GM19438 (cell line): ENCODE measurements at regions not wholly inside any gene's neighbourhood (a gene's known extent, or its start where the extent isn't known, plus 50 kb on each side); places are given as distances from the start of the nearest gene placed in this dataset.
A peak's percentile ranks its signal among the peaks of the same experiment; 100 is the strongest.

ENCODE experiments used
- ATAC-seq: cut with Tn5 transposase; IDR thresholded peaks from one replicate; pipeline ENCODE4 v1.9.1; 2021; ENCODE audit warnings: low read depth; ENCODE audit not compliant: unreplicated experiment

DNA sequence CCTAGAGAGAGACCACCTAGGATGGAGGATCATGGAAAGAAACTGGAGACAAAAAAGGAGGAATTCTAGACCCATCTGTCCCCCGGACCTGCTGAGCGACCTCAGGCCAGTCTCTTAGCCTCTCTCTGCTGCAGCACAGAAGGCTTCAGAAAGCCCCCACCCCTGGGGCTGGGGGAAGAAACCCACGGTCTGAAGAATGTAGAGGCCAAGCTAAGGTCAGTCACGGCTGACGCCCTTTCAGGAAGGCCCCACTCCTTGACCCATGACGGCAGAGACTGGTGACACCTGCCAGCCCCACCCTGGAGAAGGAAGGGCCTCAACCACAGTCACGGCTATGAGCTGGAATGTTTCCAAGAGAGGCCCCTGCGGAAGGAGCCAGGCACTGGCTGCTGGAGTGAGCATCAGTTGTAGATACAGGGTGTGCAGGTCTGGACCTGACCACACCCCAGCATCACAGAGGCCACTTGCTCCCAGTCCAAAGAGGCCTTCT lies 120.5 kb upstream of the BOD1 start:
- peak; percentile 89 for ATAC-seq

- no peak for ATAC-seq
Observed at GRCh38 chr5:173739741-173740140, 123.3 kb upstream of the BOD1 start.

DNA sequence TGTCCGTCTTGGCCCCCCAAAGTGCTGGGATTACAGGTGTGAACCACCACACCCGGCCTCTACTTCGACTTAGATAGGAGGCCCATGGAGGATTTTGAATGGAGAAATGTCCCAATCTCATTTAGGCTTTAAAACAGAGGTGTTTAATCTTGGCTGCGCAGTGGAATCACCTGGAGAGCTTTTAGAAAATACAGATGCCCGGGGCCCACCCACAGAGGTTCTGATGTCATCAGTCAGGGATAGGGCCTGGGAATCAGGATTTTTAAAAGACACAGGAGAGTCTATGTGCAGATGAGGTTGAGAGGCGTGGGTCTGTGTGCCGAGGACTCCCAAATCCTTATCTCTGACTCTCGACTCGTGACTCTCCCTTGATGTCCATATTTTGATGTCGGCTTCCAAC lies 124.0 kb upstream of the BOD1 start:
- ATAC-seq = no peak

GRCh38 chr5:173741087-173741486 lies 124.6 kb upstream of the BOD1 start:
- no peak for ATAC-seq

GRCh38 chr5:173741729-173742431 lies 125.4 kb upstream of the BOD1 start:
- no peak for ATAC-seq

- peak; percentile 44 for ATAC-seq
Observed at GRCh38 chr5:173742432-173742816, 126.0 kb upstream of the BOD1 start.

DNA sequence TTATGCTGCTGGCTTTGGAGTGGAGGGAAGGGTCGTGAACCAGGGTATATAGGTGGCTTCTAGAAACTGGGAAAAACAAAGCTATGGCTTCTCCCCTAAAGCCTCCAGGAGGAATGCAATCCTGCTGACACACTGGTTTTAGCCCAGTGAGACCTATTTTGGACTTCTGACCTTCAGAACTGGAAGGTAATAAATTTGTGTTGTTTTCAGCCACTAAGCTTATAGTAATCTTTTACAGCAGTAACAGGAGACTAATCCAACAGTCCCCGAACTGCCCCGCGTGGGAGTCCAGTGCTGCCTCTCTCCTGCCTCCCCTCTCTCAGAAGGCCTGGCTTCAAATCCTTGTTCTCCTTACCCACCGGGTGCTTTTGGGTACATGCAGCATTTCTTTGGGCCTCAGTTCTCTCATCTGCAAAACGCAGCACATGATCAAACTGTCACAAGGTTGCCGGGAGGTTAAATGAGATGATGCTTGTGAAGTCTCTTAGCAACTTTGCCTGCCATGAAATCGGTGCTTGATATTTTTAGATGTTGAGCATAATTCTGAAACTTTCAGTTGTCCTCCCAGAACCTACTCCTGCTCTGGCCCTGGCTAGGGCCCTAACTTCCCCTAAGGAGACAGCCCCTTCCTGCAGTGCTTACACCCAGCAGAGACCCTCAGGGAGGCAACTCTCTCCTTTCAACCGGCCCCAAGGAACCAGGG lies 127.3 kb upstream of the BOD1 start:
- ATAC-seq = no peak

- no peak for ATAC-seq
Observed at GRCh38 chr5:173744551-173744950, 128.1 kb upstream of the BOD1 start.

DNA sequence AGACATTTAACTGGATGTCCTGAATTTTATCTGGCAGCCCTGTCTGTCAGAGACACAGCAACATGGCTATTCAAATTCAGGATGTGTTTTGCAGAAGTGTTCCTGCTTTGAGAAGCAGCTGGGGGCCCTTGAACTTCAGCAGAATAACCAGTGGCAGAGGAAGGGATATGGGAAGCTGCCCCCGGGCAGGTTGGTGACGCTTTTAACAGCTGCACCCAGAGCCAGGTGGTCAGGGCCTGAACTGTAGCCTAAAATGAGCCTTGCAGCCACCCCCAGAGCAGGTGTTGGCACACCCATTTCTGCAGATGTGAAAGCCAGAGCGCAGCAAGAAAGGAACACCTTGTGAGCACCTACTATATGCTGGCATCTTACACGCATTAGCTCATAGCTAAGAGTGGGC lies 128.7 kb upstream of the BOD1 start:
- no peak for ATAC-seq

DNA sequence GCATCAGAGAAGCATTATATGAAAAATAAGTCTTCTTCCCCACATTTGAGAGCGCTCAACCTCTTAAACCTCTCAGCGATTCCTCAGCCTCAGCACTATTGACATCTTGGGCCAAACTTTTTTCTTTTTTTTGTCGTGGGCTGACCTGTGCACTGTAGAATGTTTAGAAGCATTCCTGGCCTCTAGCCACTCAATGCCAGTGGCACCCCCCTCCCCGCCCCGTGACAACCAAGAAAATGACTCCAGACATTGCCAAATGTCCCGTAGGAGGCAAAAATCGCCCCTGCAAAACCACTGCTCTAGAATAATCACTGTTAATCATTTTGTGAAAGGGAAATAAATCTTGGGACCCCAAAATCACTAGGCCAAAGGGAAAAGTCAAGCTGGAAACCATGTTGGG lies 129.1 kb upstream of the BOD1 start:
- ATAC-seq = no peak

- ATAC-seq = no peak
Observed at GRCh38 chr5:173746047-173746646, 129.7 kb upstream of the BOD1 start.

GRCh38 chr5:173747876-173748275 lies 131.4 kb upstream of the BOD1 start:
- ATAC-seq = no peak

- no peak for ATAC-seq
Observed at GRCh38 chr5:173750538-173751265, 134.3 kb upstream of the BOD1 start.

- ATAC-seq = no peak
Observed at GRCh38 chr5:173751266-173751600, 134.8 kb upstream of the BOD1 start.

DNA sequence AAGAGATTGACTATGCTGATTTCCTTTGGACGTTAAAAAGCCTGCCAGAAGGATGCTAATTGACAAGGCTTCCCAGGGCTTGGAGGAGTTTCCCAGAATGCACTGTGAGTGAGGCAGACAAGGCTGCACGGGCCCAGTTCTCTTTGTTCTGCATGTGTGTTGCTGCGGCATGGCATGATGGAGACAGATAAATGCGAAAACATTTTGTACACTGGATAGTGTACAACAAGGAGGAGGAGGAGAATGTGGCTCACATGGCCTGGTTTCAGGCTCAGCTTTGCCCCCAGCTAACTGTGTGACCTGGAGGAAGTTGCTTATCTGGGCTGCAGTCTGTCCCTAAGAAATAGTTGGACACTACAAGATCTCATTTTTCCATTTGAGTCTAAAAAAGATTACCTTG lies 135.5 kb upstream of the CPEB4 start:
- ATAC-seq = no peak

DNA sequence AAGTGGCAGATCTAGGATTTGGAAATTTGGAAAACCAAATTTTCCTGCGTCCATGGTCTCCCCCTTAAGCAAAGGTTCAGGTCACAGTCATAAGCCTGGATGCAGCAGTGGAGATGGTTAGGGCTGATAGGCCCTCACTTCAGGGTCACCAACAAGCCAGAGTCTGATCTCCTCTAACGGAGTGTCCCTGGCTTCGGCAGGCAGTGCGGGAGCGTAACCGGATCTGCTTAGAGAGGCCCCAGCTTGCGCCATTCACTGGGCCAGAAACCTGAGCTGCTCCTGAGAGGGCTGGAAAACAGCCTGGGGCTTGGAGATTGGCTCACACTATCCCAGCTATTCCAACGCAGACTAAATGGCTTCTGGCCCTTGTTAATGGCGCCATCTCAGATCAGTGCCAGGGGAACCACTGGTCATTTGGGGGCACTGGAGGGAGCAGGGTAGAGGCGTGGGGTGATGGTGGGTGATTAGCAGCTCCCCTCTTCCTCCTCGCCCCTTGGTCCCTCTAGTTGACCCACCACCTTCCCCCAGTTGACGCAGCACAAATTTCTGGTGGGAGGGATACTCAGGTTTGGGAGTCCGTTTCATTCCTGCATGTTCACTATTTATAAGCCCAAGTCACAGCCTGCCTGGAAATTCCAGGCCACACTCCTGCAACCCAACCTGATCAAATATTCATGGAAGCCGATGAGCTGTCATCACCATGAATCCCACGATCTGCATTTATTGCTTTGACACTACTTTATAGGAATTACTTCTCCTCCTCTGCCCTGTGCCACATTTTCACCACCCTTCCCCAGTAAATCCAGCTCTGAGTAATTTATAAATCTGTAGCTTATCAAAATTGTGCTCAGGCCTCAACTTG lies 134.6 kb upstream of the CPEB4 start:
- ATAC-seq = no peak

GRCh38 chr5:173755319-173755718 lies 132.8 kb upstream of the CPEB4 start:
- ATAC-seq = no peak

DNA sequence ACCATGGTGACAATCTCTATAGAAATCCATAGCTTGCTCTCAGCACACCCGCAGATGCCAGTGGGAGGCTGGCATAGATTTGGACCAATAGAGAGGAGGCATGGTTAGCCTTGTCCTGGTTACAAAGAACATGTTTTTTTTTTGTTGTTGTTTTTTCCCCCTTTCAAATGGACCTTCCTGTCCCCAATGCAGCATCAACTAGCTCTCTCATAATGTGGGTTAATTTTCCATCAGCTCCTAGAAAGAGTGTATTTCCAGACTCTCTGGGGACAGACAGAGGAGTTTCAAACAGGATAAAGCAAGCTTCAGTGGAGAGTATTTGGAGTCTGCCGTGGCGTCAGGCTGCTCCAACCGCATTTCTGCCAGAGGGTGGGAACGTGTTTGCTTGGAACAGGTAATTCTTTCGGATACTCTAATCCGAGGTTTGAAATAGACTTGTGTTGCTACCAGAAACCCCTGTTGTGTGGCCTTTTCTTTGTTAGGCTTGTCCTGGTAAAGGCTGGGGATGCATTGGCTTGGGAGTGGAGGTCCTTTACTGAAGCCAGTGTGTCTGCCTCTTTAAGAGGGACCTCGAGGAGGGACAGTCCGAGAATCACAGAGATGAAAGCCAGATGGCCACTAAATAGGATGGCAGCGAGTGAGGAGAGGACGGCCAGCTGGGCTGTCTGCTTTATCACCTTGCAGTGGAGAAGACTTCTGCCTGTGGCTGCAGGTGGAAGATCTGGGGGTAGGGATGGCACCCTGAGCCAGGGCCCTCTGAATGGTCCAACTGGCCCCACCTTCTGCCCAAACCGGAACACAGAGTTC lies 130.5 kb upstream of the CPEB4 start:
- ATAC-seq = no peak

- no peak for ATAC-seq
Observed at GRCh38 chr5:173758676-173759075, 129.5 kb upstream of the CPEB4 start.

- ATAC-seq = no peak
Observed at GRCh38 chr5:173759691-173760090, 128.5 kb upstream of the CPEB4 start.
